ENCODE measurements at regions not wholly inside any gene's neighbourhood (a gene's known extent, or its start where the extent isn't known, plus 50 kb on each side); places are given as distances from the start of the nearest gene placed in this dataset.

- TF ChIP-seq PBX3 (IDR thresholded peaks at IDR 0.05) = no peak
- no peak for TF ChIP-seq HOXB13 (CRISPR knock-in tag; IDR thresholded peaks at IDR 0.05; ENCODE audit: low read depth)
- no peak for TF ChIP-seq KDM5A (IDR thresholded peaks at IDR 0.05)
- TF ChIP-seq JUNB (IDR thresholded peaks at IDR 0.05) = no peak
- TF ChIP-seq NPAS2 (CRISPR knock-in tag; IDR thresholded peaks at IDR 0.05; ENCODE audit: borderline replicate concordance) = no peak
- TF ChIP-seq MAZ (IDR thresholded peaks at IDR 0.05; ENCODE audit: borderline replicate concordance, low read depth, low read length) = no peak
- TF ChIP-seq MAX (IDR thresholded peaks at IDR 0.05) = no peak
- no peak for TF ChIP-seq EHMT2 (IDR thresholded peaks at IDR 0.05; ENCODE audit: low read depth)
- no peak for TF ChIP-seq CHD4 (IDR thresholded peaks at IDR 0.05; ENCODE audit: borderline replicate concordance)
These were observed 301.2 kb upstream of the TRIB2 start (continued) for GRCh38 chr2:12415536-12415935.

- Histone ChIP-seq H3K9me3 (no peaks in the 10 kb centered on the region; the same call in 2 of the 3 replicates), H3K4me1 (no peaks in the 10 kb centered on the region), H3K4me2 (no peak overlapping the region), H3K27ac (no peak overlapping the region), H3K4me3 (no peak overlapping the region)
- ChIA-PET POLR2A (no interaction called here), CTCF (no interaction called here)
- FAIRE-seq (no peak), ATAC-seq (no peak), DNase-seq (ENCODE audit: low read depth in 1 of 2, low spot score in 1 of 2) (peak in 1 of 2 experiments; percentile 16)
- no peak for TF ChIP-seq HDAC2 (IDR thresholded peaks at IDR 0.05)
- no peak for TF ChIP-seq KDM5A (IDR thresholded peaks at IDR 0.05)
- 45% methylated on average over 6 of the region's 6 CpGs for WGBS (ENCODE audit: missing lambda C conversion rate)
These were observed 300.1 kb upstream of the TRIB2 start for GRCh38 chr2:12416600-12416999.

- no peak overlapping the region for H3K4me3 ChIP-seq
- no peak for TF ChIP-seq RCOR1 (IDR thresholded peaks at IDR 0.05; ENCODE audit: low read depth, low read length)
- FAIRE-seq (no peak), ATAC-seq (no peak), DNase-seq (ENCODE audit: low read depth in 1 of 2, low spot score in 1 of 2) (no peak)
- H3K9me3 ChIP-seq = no peaks in the 10 kb centered on the region; the same call in 2 of the 3 replicates
- H3K27ac ChIP-seq = no peak overlapping the region
- ChIA-PET POLR2A (no interaction called here), CTCF (interaction anchor here (0.7 kb wide), 1 partner anchor 190 kb away, joined by 3 read pairs; no protein-coding TSS in a partner anchor)
- no peaks in the 10 kb centered on the region for H3K4me1 ChIP-seq
- H3K4me2 ChIP-seq = no peak overlapping the region
- 13% methylated on average over 6 of the region's 6 CpGs for WGBS (ENCODE audit: missing lambda C conversion rate)
These were observed 298.9 kb upstream of the TRIB2 start for GRCh38 chr2:12417786-12418185.

- no peak for ATAC-seq
- POLR2A ChIA-PET = no interaction called here
These were observed 296.9 kb upstream of the TRIB2 start for GRCh38 chr2:12419803-12420202.

GRCh38 chr2:12421046-12421445, 295.7 kb upstream of the TRIB2 start:
- Histone ChIP-seq H3K4me1 (no peaks in the 10 kb centered on the region), H3K27ac (no peak overlapping the region), H3K9me3 (no peaks in the 10 kb centered on the region), H3K4me2 (no peak overlapping the region), H3K4me3 (no peak overlapping the region)
- ATAC-seq (no peak), FAIRE-seq (no peak), DNase-seq (ENCODE audit: low read depth in 1 of 2, low spot score in 1 of 2) (no peak)
- POLR2A ChIA-PET = no interaction called here
- CTCF ChIA-PET = no interaction called here
- TF ChIP-seq EHF (CRISPR knock-in tag; IDR thresholded peaks at IDR 0.05) (no peak), CHD2 (IDR thresholded peaks at IDR 0.05; ENCODE audit: low read length, partially characterized antibody) (no peak), ESRRA (IDR thresholded peaks at IDR 0.05; ENCODE audit: borderline replicate concordance, low read length) (no peak), RFX5 (IDR thresholded peaks at IDR 0.05) (no peak), ZNF302 (CRISPR knock-in tag; IDR thresholded peaks at IDR 0.05) (no peak), ZFP36 (IDR thresholded peaks at IDR 0.05; ENCODE audit: borderline replicate concordance, partially characterized antibody) (no peak), USF2 (IDR thresholded peaks at IDR 0.05) (no peak), RARB (CRISPR knock-in tag; IDR thresholded peaks at IDR 0.05) (no peak), FOSB (CRISPR knock-in tag; IDR thresholded peaks at IDR 0.05) (no peak), HMGXB4 (CRISPR knock-in tag; IDR thresholded peaks at IDR 0.05; ENCODE audit: borderline replicate concordance) (no peak), SMC3 (IDR thresholded peaks at IDR 0.05) (no peak)
- 11% methylated on average over 3 of the region's 3 CpGs for WGBS (ENCODE audit: missing lambda C conversion rate)

More at GRCh38 chr2:12419803-12420202, 296.9 kb upstream of the TRIB2 start:
- H3K4me3 ChIP-seq = no peak overlapping the region
- H3K27ac ChIP-seq = no peak overlapping the region
- 25% methylated on average over 3 of the region's 3 CpGs for WGBS (ENCODE audit: missing lambda C conversion rate)
- TF ChIP-seq ZNF302 (CRISPR knock-in tag; IDR thresholded peaks at IDR 0.05) = no peak
- no peak for TF ChIP-seq RFX5 (IDR thresholded peaks at IDR 0.05)
- TF ChIP-seq NPAS2 (CRISPR knock-in tag; IDR thresholded peaks at IDR 0.05; ENCODE audit: borderline replicate concordance) = no peak
- TF ChIP-seq MYC (IDR thresholded peaks at IDR 0.05; ENCODE audit: borderline replicate concordance, low read length) = no peak
- no peak for TF ChIP-seq PHF8 (IDR thresholded peaks at IDR 0.05; ENCODE audit: borderline replicate concordance, low read depth)
- no peak for TF ChIP-seq POLR2AphosphoS2 (conservative IDR thresholded peaks at IDR 0.05; ENCODE audit: low read length)
- no peak for TF ChIP-seq FOSB (CRISPR knock-in tag; IDR thresholded peaks at IDR 0.05)
- TF ChIP-seq CBX8 (IDR thresholded peaks at IDR 0.05) = no peak
- DNase-seq (ENCODE audit: low read depth in 1 of 2, low spot score in 1 of 2) (no peak), FAIRE-seq (no peak)
- H3K9me3 ChIP-seq = no peaks in the 10 kb centered on the region; the same call in 2 of the 3 replicates
- CTCF ChIA-PET = no interaction called here
- no peak overlapping the region for H3K4me2 ChIP-seq
- H3K4me1 ChIP-seq = no peaks in the 10 kb centered on the region

Data from A549 (cell line).